Esophagus squamous epithelium (tissue), 4 donors: ENCODE measurements at regions not wholly inside any gene's neighbourhood (a gene's known extent, or its start where the extent isn't known, plus 50 kb on each side); places are given as distances from the start of the nearest gene placed in this dataset.

ENCODE experiments used
- CTCF ChIP-seq, 6 experiments: fragments of 450-650 bp in 4 of 6; fragments of 200-600 bp in 2 of 6; sonication (generic) in 2 of 6; IDR thresholded peaks; one replicate each; pipeline ENCODE4 v1.5.1; 2016 to 2019; ENCODE audit warnings: antibody characterized with exemption in 6 of 6, mild to moderate bottlenecking in 4 of 6, moderate library complexity in 4 of 6
- POLR2A ChIP-seq, 4 donors: fragments of 450-650 bp; IDR thresholded peaks; one replicate each; pipeline ENCODE4 v1.6.1; 2017; ENCODE audit warnings: antibody characterized with exemption in 4 of 4, mild to moderate bottlenecking in 4 of 4, moderate library complexity in 3 of 4

GRCh38 chrX:109826954-109827708, 94.1 kb upstream of the ACSL4 start:
- TF ChIP-seq CTCF (IDR thresholded peaks at IDR 0.05) (no peak), POLR2A (IDR thresholded peaks at IDR 0.05) (no peak)
